ENCODE measurements at regions not wholly inside any gene's neighbourhood (a gene's known extent, or its start where the extent isn't known, plus 50 kb on each side); places are given as distances from the start of the nearest gene placed in this dataset.

- intact Hi-C loops (cut with micrococcal nuclease; ENCODE audit: unreplicated experiment): no loop called here
- Histone ChIP-seq H3K79me2 (ENCODE audit: low read depth) (no peaks in the 10 kb centered on the region), H3K27ac (no peak overlapping the region), H3K4me3 (no peak overlapping the region), H3F3A (ENCODE audit: insufficient read depth, low read depth) (no peaks in the 10 kb centered on the region), H2AFZ (no peak overlapping the region), H3K36me3 (ENCODE audit: low read depth) (no peaks in the 10 kb centered on the region), H3K27me3 (ENCODE audit: insufficient read depth, low read depth) (no peaks in the 10 kb centered on the region), H3K4me2 (no peak overlapping the region), H3K4me1 (replicated peaks; ENCODE audit: insufficient read depth) (no peaks in the 10 kb centered on the region), H3K9me3 (ENCODE audit: insufficient read depth, low read depth) (no peaks in the 10 kb centered on the region), H3K9me2 (ENCODE audit: insufficient read depth) (no peaks in the 10 kb centered on the region), H4K20me1 (ENCODE audit: insufficient read depth) (no peaks in the 10 kb centered on the region)
- no TSS peak for BruUV-seq (replicated peaks)
- POLR2A ChIA-PET (ENCODE audit: unreplicated experiment): no interaction called here
- CTCF ChIA-PET: no interaction called here
- DNase-seq: no peak
- no peak for TF ChIP-seq EZH2 (IDR thresholded peaks at IDR 0.05; ENCODE audit: low read depth)
- TF ChIP-seq CTCF (conservative IDR thresholded peaks at IDR 0.05): no peak
Observed at GRCh38 chr2:198917926-198918720, 539.6 kb downstream of the SATB2 start.

GRCh38 chr2:198917275-198917674 lies 540.5 kb downstream of the SATB2 start:
- Histone ChIP-seq H3K27ac (no peak overlapping the region), H3K9me3 (ENCODE audit: insufficient read depth, low read depth) (no peaks in the 10 kb centered on the region), H3K9me2 (ENCODE audit: insufficient read depth) (no peaks in the 10 kb centered on the region), H3K4me1 (replicated peaks; ENCODE audit: insufficient read depth) (no peaks in the 10 kb centered on the region), H3K4me3 (no peak overlapping the region), H3K79me2 (ENCODE audit: low read depth) (no peaks in the 10 kb centered on the region), H2AFZ (no peak overlapping the region), H3F3A (ENCODE audit: insufficient read depth, low read depth) (no peaks in the 10 kb centered on the region), H3K27me3 (ENCODE audit: insufficient read depth, low read depth) (no peaks in the 10 kb centered on the region), H3K36me3 (ENCODE audit: low read depth) (no peaks in the 10 kb centered on the region), H4K20me1 (ENCODE audit: insufficient read depth) (no peaks in the 10 kb centered on the region), H3K4me2 (no peak overlapping the region)
- ChIA-PET POLR2A (ENCODE audit: unreplicated experiment) (no interaction called here), CTCF (no interaction called here)
- TF ChIP-seq CTCF (conservative IDR thresholded peaks at IDR 0.05) (no peak), EZH2 (IDR thresholded peaks at IDR 0.05; ENCODE audit: low read depth) (no peak)
- intact Hi-C loops (cut with micrococcal nuclease; ENCODE audit: unreplicated experiment): no loop called here
- DNase-seq: no peak
- no TSS peak for BruUV-seq (replicated peaks)

- Histone ChIP-seq H3K27me3 (ENCODE audit: insufficient read depth, low read depth) (no peaks in the 10 kb centered on the region), H3K4me3 (no peak overlapping the region), H3K79me2 (ENCODE audit: low read depth) (no peaks in the 10 kb centered on the region), H3K9me2 (ENCODE audit: insufficient read depth) (no peaks in the 10 kb centered on the region), H3K36me3 (ENCODE audit: low read depth) (no peaks in the 10 kb centered on the region), H3K4me2 (no peak overlapping the region), H3K27ac (no peak overlapping the region), H3F3A (ENCODE audit: insufficient read depth, low read depth) (no peaks in the 10 kb centered on the region), H3K9me3 (ENCODE audit: insufficient read depth, low read depth) (no peaks in the 10 kb centered on the region), H4K20me1 (ENCODE audit: insufficient read depth) (no peaks in the 10 kb centered on the region), H2AFZ (no peak overlapping the region), H3K4me1 (replicated peaks; ENCODE audit: insufficient read depth) (no peaks in the 10 kb centered on the region)
- ChIA-PET CTCF (no interaction called here), POLR2A (ENCODE audit: unreplicated experiment) (no interaction called here)
- DNase-seq: no peak
- no TSS peak for BruUV-seq (replicated peaks)
- TF ChIP-seq EZH2 (IDR thresholded peaks at IDR 0.05; ENCODE audit: low read depth) (no peak), CTCF (conservative IDR thresholded peaks at IDR 0.05) (no peak)
- intact Hi-C loops (cut with micrococcal nuclease; ENCODE audit: unreplicated experiment): no loop called here
Observed at GRCh38 chr2:198916548-198917080, 541.1 kb downstream of the SATB2 start.

All from PC-9 (cell line).